ENCODE measurements at regions not wholly inside any gene's neighbourhood (a gene's known extent, or its start where the extent isn't known, plus 50 kb on each side); places are given as distances from the start of the nearest gene placed in this dataset.

DNA sequence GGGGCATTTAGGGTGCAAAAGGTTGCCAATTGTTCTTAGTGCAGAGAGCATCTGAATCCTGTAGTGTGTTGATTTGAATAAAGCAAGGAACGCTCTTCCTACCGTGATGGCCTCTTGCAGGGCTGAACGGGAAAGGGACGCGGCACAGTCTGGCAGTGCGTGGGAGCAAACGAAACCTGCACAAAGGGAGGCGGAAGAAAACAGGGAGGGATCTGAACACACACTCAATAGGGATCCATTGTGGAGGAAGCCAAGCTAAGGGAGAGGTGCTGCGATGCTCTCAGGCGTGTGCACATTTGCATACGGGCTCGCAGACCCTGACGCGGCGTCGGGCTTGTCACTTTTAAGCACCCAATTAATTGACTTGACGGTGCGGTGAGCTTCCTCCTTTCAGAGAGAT is 414.0 kb upstream of the IRX1 start:
- Histone ChIP-seq H3K4me3 (ENCODE audit: extremely low read depth, insufficient read depth, low read length, poor library complexity, severe bottlenecking) (no peak overlapping the region), H3K4me1 (ENCODE audit: control insufficient read depth, insufficient read depth, low read length, poor library complexity, severe bottlenecking) (no peaks in the 10 kb centered on the region), H3K9me3 (ENCODE audit: control insufficient read depth, low read length) (no peaks in the 10 kb centered on the region), H3K27ac (ENCODE audit: low read depth, low read length, severe bottlenecking) (no peak overlapping the region), H3K36me3 (ENCODE audit: control insufficient read depth, insufficient read depth, low read length) (no peaks in the 10 kb centered on the region)
- WGBS, 2 experiments (ENCODE audit: insufficient coverage in 2 of 2): 84 to 85% methylated on average over 17 to 18 of the region's 18 CpGs

DNA sequence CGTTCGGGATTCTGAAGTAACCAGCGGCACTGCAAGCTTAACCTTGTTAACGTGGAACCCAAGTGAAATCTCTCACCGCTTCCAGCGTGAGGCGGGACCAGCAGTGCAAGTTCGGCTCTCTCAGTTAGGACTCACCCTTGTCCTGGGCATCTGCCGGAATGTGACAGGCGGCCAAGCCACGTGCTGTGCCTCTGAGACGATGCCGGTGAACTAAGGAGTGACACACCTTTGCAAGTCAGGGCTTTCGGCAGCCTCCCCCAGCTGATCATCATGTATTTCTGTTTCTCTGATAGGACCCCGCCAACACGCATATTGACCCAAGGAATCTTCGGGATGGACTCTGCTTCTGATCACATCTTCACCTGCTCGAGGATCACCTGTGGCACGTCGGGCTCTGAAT is 415.0 kb upstream of the IRX1 start:
- H3K9me3 ChIP-seq (ENCODE audit: control insufficient read depth, low read length): no peaks in the 10 kb centered on the region
- H3K4me3 ChIP-seq (ENCODE audit: extremely low read depth, insufficient read depth, low read length, poor library complexity, severe bottlenecking): no peak overlapping the region
- 90% methylated on average over 17 to 20 of the region's 20 CpGs for WGBS, 2 experiments (ENCODE audit: insufficient coverage in 2 of 2)
- no peak overlapping the region for H3K27ac ChIP-seq (ENCODE audit: low read depth, low read length, severe bottlenecking)
- no peaks in the 10 kb centered on the region for H3K36me3 ChIP-seq (ENCODE audit: control insufficient read depth, insufficient read depth, low read length)
- no peaks in the 10 kb centered on the region for H3K4me1 ChIP-seq (ENCODE audit: control insufficient read depth, insufficient read depth, low read length, poor library complexity, severe bottlenecking)

- H3K27ac ChIP-seq (ENCODE audit: low read depth, low read length, severe bottlenecking): no peak overlapping the region
- H3K4me3 ChIP-seq (ENCODE audit: extremely low read depth, insufficient read depth, low read length, poor library complexity, severe bottlenecking): no peak overlapping the region
- no peaks in the 10 kb centered on the region for H3K4me1 ChIP-seq (ENCODE audit: control insufficient read depth, insufficient read depth, low read length, poor library complexity, severe bottlenecking)
- no peaks in the 10 kb centered on the region for H3K36me3 ChIP-seq (ENCODE audit: control insufficient read depth, insufficient read depth, low read length)
- no peaks in the 10 kb centered on the region for H3K9me3 ChIP-seq (ENCODE audit: control insufficient read depth, low read length)
- WGBS, 2 experiments (ENCODE audit: insufficient coverage in 2 of 2): 55 to 57% methylated on average over 1 to 2 of the region's 5 CpGs
These were observed 416.4 kb upstream of the IRX1 start for GRCh38 chr5:3179220-3179619.

- 94 to 99% methylated on average over 15 of the region's 15 CpGs for WGBS, 2 experiments (ENCODE audit: insufficient coverage in 2 of 2)
- Histone ChIP-seq H3K4me3 (ENCODE audit: extremely low read depth, insufficient read depth, low read length, poor library complexity, severe bottlenecking) (no peak overlapping the region), H3K27ac (ENCODE audit: low read depth, low read length, severe bottlenecking) (no peak overlapping the region), H3K36me3 (ENCODE audit: control insufficient read depth, insufficient read depth, low read length) (no peaks in the 10 kb centered on the region), H3K9me3 (ENCODE audit: control insufficient read depth, low read length) (no peaks in the 10 kb centered on the region), H3K4me1 (ENCODE audit: control insufficient read depth, insufficient read depth, low read length, poor library complexity, severe bottlenecking) (no peaks in the 10 kb centered on the region)
These were observed 418.3 kb upstream of the IRX1 start for GRCh38 chr5:3177338-3177737.

GRCh38 chr5:3175416-3175815 is 420.2 kb upstream of the IRX1 start:
- no peak overlapping the region for H3K4me3 ChIP-seq (ENCODE audit: extremely low read depth, insufficient read depth, low read length, poor library complexity, severe bottlenecking)
- no peak overlapping the region for H3K27ac ChIP-seq (ENCODE audit: low read depth, low read length, severe bottlenecking)
- H3K9me3 ChIP-seq (ENCODE audit: control insufficient read depth, low read length): peaks cover 2% of the 10 kb centered on the region
- no peaks in the 10 kb centered on the region for H3K4me1 ChIP-seq (ENCODE audit: control insufficient read depth, insufficient read depth, low read length, poor library complexity, severe bottlenecking)
- H3K36me3 ChIP-seq (ENCODE audit: control insufficient read depth, insufficient read depth, low read length): no peaks in the 10 kb centered on the region
- WGBS, 2 experiments (ENCODE audit: insufficient coverage in 2 of 2): 94 to 100% methylated on average over 1 to 5 of the region's 7 CpGs

GRCh38 chr5:3167473-3167872 is 416.0 kb upstream of the IRX2 start:
- Histone ChIP-seq H3K4me1 (ENCODE audit: control insufficient read depth, insufficient read depth, low read length, poor library complexity, severe bottlenecking) (no peaks in the 10 kb centered on the region), H3K9me3 (ENCODE audit: control insufficient read depth, low read length) (peaks cover 6% of the 10 kb centered on the region), H3K4me3 (ENCODE audit: extremely low read depth, insufficient read depth, low read length, poor library complexity, severe bottlenecking) (no peak overlapping the region), H3K36me3 (ENCODE audit: control insufficient read depth, insufficient read depth, low read length) (no peaks in the 10 kb centered on the region), H3K27ac (ENCODE audit: low read depth, low read length, severe bottlenecking) (no peak overlapping the region)

DNA sequence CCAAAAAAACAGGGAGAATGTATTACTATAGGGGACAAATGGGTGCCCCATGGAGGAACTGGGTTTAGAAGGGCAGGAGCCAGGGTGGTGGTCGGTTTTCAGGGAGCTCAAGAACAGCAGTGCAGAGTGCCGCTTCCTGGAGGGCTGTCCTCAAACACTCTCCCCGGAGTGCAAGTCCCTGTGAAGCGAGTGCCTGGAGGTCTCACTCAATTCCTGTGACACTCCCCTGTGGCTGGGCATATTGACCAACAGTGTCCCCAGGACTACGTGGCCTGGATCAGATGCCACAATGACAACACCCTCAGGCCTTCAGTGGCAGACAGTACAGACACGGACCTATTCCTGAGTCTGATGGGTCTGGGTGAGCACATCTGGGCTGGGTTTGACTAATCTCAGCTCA is 412.1 kb upstream of the IRX2 start:
- H3K9me3 ChIP-seq (ENCODE audit: control insufficient read depth, low read length): peaks cover 4% of the 10 kb centered on the region
- 86 to 95% methylated on average over 6 of the region's 6 CpGs for WGBS, 2 experiments (ENCODE audit: insufficient coverage in 2 of 2)
- H3K27ac ChIP-seq (ENCODE audit: low read depth, low read length, severe bottlenecking): no peak overlapping the region
- H3K4me3 ChIP-seq (ENCODE audit: extremely low read depth, insufficient read depth, low read length, poor library complexity, severe bottlenecking): no peak overlapping the region
- no peaks in the 10 kb centered on the region for H3K4me1 ChIP-seq (ENCODE audit: control insufficient read depth, insufficient read depth, low read length, poor library complexity, severe bottlenecking)
- no peaks in the 10 kb centered on the region for H3K36me3 ChIP-seq (ENCODE audit: control insufficient read depth, insufficient read depth, low read length)

GRCh38 chr5:3161672-3162071 is 410.2 kb upstream of the IRX2 start:
- H3K9me3 ChIP-seq (ENCODE audit: control insufficient read depth, low read length): no peaks in the 10 kb centered on the region
- no peak overlapping the region for H3K27ac ChIP-seq (ENCODE audit: low read depth, low read length, severe bottlenecking)
- H3K4me1 ChIP-seq (ENCODE audit: control insufficient read depth, insufficient read depth, low read length, poor library complexity, severe bottlenecking): no peaks in the 10 kb centered on the region
- no peaks in the 10 kb centered on the region for H3K36me3 ChIP-seq (ENCODE audit: control insufficient read depth, insufficient read depth, low read length)
- 59 to 83% methylated on average over 3 to 6 of the region's 8 CpGs for WGBS, 2 experiments (ENCODE audit: insufficient coverage in 2 of 2)
- H3K4me3 ChIP-seq (ENCODE audit: extremely low read depth, insufficient read depth, low read length, poor library complexity, severe bottlenecking): no peak overlapping the region

- WGBS, 2 experiments (ENCODE audit: insufficient coverage in 2 of 2): 0% methylated on average over 1 of the region's 4 CpGs; no CpG with 5 or more reads in 1 of the 2 experiments
These were observed 405.7 kb upstream of the IRX2 start for GRCh38 chr5:3157214-3157613.

GRCh38 chr5:3155717-3156116 is 404.2 kb upstream of the IRX2 start:
- WGBS, 2 experiments (ENCODE audit: insufficient coverage in 2 of 2): 89 to 92% methylated on average over 9 to 10 of the region's 10 CpGs
- no peak overlapping the region for H3K4me3 ChIP-seq (ENCODE audit: extremely low read depth, insufficient read depth, low read length, poor library complexity, severe bottlenecking)
- peaks cover 4% of the 10 kb centered on the region for H3K4me1 ChIP-seq (ENCODE audit: control insufficient read depth, insufficient read depth, low read length, poor library complexity, severe bottlenecking)
- H3K9me3 ChIP-seq (ENCODE audit: control insufficient read depth, low read length): no peaks in the 10 kb centered on the region
- H3K27ac ChIP-seq (ENCODE audit: low read depth, low read length, severe bottlenecking): no peak overlapping the region
- no peaks in the 10 kb centered on the region for H3K36me3 ChIP-seq (ENCODE audit: control insufficient read depth, insufficient read depth, low read length)

More at GRCh38 chr5:3157214-3157613, 405.7 kb upstream of the IRX2 start:
- peaks cover 4% of the 10 kb centered on the region for H3K4me1 ChIP-seq (ENCODE audit: control insufficient read depth, insufficient read depth, low read length, poor library complexity, severe bottlenecking)
- no peaks in the 10 kb centered on the region for H3K36me3 ChIP-seq (ENCODE audit: control insufficient read depth, insufficient read depth, low read length)
- H3K9me3 ChIP-seq (ENCODE audit: control insufficient read depth, low read length): no peaks in the 10 kb centered on the region
- no peak overlapping the region for H3K4me3 ChIP-seq (ENCODE audit: extremely low read depth, insufficient read depth, low read length, poor library complexity, severe bottlenecking)
- no peak overlapping the region for H3K27ac ChIP-seq (ENCODE audit: low read depth, low read length, severe bottlenecking)

- no peaks in the 10 kb centered on the region for H3K36me3 ChIP-seq (ENCODE audit: control insufficient read depth, insufficient read depth, low read length)
- H3K9me3 ChIP-seq (ENCODE audit: control insufficient read depth, low read length): no peaks in the 10 kb centered on the region
- WGBS, 2 experiments (ENCODE audit: insufficient coverage in 2 of 2): 70 to 79% methylated on average over 8 to 10 of the region's 10 CpGs
These were observed 403.6 kb upstream of the IRX2 start for GRCh38 chr5:3155046-3155445.

DNA sequence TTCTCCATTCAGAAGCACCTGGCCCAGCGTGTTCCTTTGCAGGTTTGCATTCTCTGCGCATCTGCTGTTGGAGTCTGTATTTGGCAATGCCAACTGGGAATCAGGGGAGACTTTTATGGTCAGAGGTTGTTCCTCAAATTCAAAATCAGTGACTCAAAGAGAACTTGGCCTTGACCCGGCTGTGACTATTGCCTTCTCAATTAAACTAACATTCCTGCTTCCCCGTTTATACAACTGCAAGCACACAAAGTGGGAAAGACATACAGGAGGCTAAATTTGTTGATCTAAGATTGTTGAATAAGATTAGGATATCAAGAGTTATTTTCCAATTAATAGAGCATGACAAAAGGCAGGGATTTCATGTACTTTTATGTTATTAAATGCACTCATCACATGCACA is 402.4 kb upstream of the IRX2 start:
- no peaks in the 10 kb centered on the region for H3K9me3 ChIP-seq (ENCODE audit: control insufficient read depth, low read length)

More at GRCh38 chr5:3155046-3155445, 403.6 kb upstream of the IRX2 start:
- no peak overlapping the region for H3K27ac ChIP-seq (ENCODE audit: low read depth, low read length, severe bottlenecking)
- H3K4me1 ChIP-seq (ENCODE audit: control insufficient read depth, insufficient read depth, low read length, poor library complexity, severe bottlenecking): peaks cover 4% of the 10 kb centered on the region
- H3K4me3 ChIP-seq (ENCODE audit: extremely low read depth, insufficient read depth, low read length, poor library complexity, severe bottlenecking): no peak overlapping the region

More for the DNA sequence above, 402.4 kb upstream of the IRX2 start:
- WGBS, 2 experiments (ENCODE audit: insufficient coverage in 2 of 2): no CpG with 5 or more reads among the region's 4 CpGs
- H3K36me3 ChIP-seq (ENCODE audit: control insufficient read depth, insufficient read depth, low read length): no peaks in the 10 kb centered on the region
- no peak overlapping the region for H3K4me3 ChIP-seq (ENCODE audit: extremely low read depth, insufficient read depth, low read length, poor library complexity, severe bottlenecking)
- peaks cover 4% of the 10 kb centered on the region for H3K4me1 ChIP-seq (ENCODE audit: control insufficient read depth, insufficient read depth, low read length, poor library complexity, severe bottlenecking)
- H3K27ac ChIP-seq (ENCODE audit: low read depth, low read length, severe bottlenecking): no peak overlapping the region

All from mesodermal cell (in vitro differentiated cells).